Embryonic facial prominence (tissue), 1 donor: ENCODE measurements at regions not wholly inside any gene's neighbourhood (a gene's known extent, or its start where the extent isn't known, plus 50 kb on each side); places are given as distances from the start of the nearest gene placed in this dataset.

Source experiments
- DNase-seq: peaks from one replicate; pipeline ENCODE4 v3.0.0-alpha.2; 2016; ENCODE audit errors: extremely low spot score

- no peak for DNase-seq
Observed at GRCh38 chr2:180208841-180209240, 201.7 kb upstream of the CWC22 start.

GRCh38 chr2:180205621-180206235 is 198.6 kb upstream of the CWC22 start:
- DNase-seq, result no peak

GRCh38 chr2:180203972-180204371 is 196.9 kb upstream of the CWC22 start:
- no peak for DNase-seq

- DNase-seq, result no peak
Observed at GRCh38 chr2:180202467-180202951, 195.4 kb upstream of the CWC22 start.

- DNase-seq, result no peak
Observed at GRCh38 chr2:180196419-180196977, 189.4 kb upstream of the CWC22 start.

- DNase-seq, result no peak
Observed at GRCh38 chr2:180195847-180196246, 188.8 kb upstream of the CWC22 start.

- DNase-seq, result no peak
Observed at GRCh38 chr2:180191432-180192124, 184.5 kb upstream of the CWC22 start.

- no peak for DNase-seq
Observed at GRCh38 chr2:180190851-180191250, 183.8 kb upstream of the CWC22 start.

- DNase-seq, result no peak
Observed at GRCh38 chr2:180187611-180188010, 180.5 kb upstream of the CWC22 start.

GRCh38 chr2:180184506-180184905 is 177.4 kb upstream of the CWC22 start:
- no peak for DNase-seq

- DNase-seq, result no peak
Observed at GRCh38 chr2:180180511-180180910, 173.4 kb upstream of the CWC22 start.

- no peak for DNase-seq
Observed at GRCh38 chr2:180177534-180177933, 170.4 kb upstream of the CWC22 start.

GRCh38 chr2:180175736-180176135 is 168.6 kb upstream of the CWC22 start:
- no peak for DNase-seq

GRCh38 chr2:180174580-180174979 is 167.5 kb upstream of the CWC22 start:
- DNase-seq, result no peak

- no peak for DNase-seq
Observed at GRCh38 chr2:180169474-180169873, 162.4 kb upstream of the CWC22 start.

- DNase-seq, result no peak
Observed at GRCh38 chr2:180161415-180161814, 154.3 kb upstream of the CWC22 start.

GRCh38 chr2:180159921-180160320 is 152.8 kb upstream of the CWC22 start:
- DNase-seq, result no peak

GRCh38 chr2:180158961-180159360 is 151.9 kb upstream of the CWC22 start:
- no peak for DNase-seq

- DNase-seq, result no peak
Observed at GRCh38 chr2:180156651-180157050, 149.6 kb upstream of the CWC22 start.

- DNase-seq, result no peak
Observed at GRCh38 chr2:180150606-180151005, 143.5 kb upstream of the CWC22 start.

- DNase-seq, result no peak
Observed at GRCh38 chr2:180146541-180146940, 139.4 kb upstream of the CWC22 start.

GRCh38 chr2:180146114-180146513 is 139.0 kb upstream of the CWC22 start:
- no peak for DNase-seq

- DNase-seq, result no peak
Observed at GRCh38 chr2:180145163-180145562, 138.1 kb upstream of the CWC22 start.
